ENCODE measurements at regions not wholly inside any gene's neighbourhood (a gene's known extent, or its start where the extent isn't known, plus 50 kb on each side); places are given as distances from the start of the nearest gene placed in this dataset.

DNA sequence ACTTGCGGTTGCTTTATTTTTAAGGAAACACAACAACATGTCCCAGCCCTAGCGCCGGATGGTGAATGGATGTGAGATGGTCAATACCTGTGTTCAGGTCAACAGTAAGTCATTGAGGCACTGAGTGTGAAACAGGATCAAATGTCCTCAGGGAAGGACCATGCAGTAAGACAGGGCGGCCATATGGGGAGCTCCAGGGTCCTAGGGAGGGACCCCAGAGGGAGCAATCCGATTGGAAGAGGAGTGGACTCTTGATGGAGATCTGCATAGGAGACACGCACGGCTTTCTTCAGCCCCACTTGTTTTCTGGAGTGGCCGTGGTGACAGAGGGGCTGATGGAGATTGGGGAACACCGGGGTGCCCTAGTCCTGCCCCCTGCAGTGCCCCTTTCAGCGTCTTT is 423.8 kb upstream of the MKI67 start:
- no peak for TF ChIP-seq CTCF (IDR thresholded peaks at IDR 0.05)
- TF ChIP-seq POLR2A (IDR thresholded peaks at IDR 0.05): no peak
- no peak for TF ChIP-seq POLR2AphosphoS5 (IDR thresholded peaks at IDR 0.05)
- no peak for TF ChIP-seq EP300 (IDR thresholded peaks at IDR 0.05)

Measured in sigmoid colon (tissue), 4 donors.